Tibial nerve (tissue), 4 donors: ENCODE measurements at regions not wholly inside any gene's neighbourhood (a gene's known extent, or its start where the extent isn't known, plus 50 kb on each side); places are given as distances from the start of the nearest gene placed in this dataset.

ENCODE experiments used
- DNase-seq, 2 donors: peaks; one replicate each; pipeline ENCODE4 v3.0.0-alpha.2; 2019; ENCODE audit warnings: low spot score in 2 of 2
- H3K27ac ChIP-seq, 4 donors: fragments of 200-600 bp; sonication (generic) in 3 of 4; one replicate each; pipeline ENCODE4 v1.5.1; 2017 to 2019; ENCODE audit warnings: mild to moderate bottlenecking in 1 of 4
- H3K27me3 ChIP-seq, 2 donors: fragments of 200-600 bp; sonication (generic) in 1 of 2; one replicate each; pipeline versions ENCODE4 v1.5.1 to v1.6.0; 2017 to 2019
- H3K36me3 ChIP-seq, 3 donors: fragments of 200-600 bp; sonication (generic); one replicate each; pipeline ENCODE4 v1.5.1; 2018 to 2019
- H3K4me1 ChIP-seq, 4 donors: fragments of 200-600 bp; sonication (generic) in 3 of 4; one replicate each; pipeline ENCODE4 v1.5.1; 2017 to 2019
- H3K4me3 ChIP-seq, 4 donors: fragments of 200-600 bp; sonication (generic) in 3 of 4; one replicate each; pipeline ENCODE4 v1.5.1; 2017 to 2019; ENCODE audit warnings: mild to moderate bottlenecking in 1 of 4, moderate library complexity in 1 of 4
- H3K9me3 ChIP-seq, 4 donors: fragments of 200-600 bp; sonication (generic) in 3 of 4; one replicate each; pipeline ENCODE4 v1.5.1; 2017 to 2019
- EP300 ChIP-seq, 2 donors: sonication (generic); formaldehyde crosslinking; IDR thresholded peaks; one replicate each; pipeline ENCODE4 v1.6.1; 2017; ENCODE audit warnings: antibody characterized with exemption in 2 of 2, mild to moderate bottlenecking in 1 of 2
- POLR2A ChIP-seq, 2 donors: fragments of 450-650 bp; IDR thresholded peaks; one replicate each; pipeline ENCODE4 v1.6.1; 2017; ENCODE audit warnings: antibody characterized with exemption in 2 of 2, mild to moderate bottlenecking in 2 of 2, moderate library complexity in 2 of 2
- WGBS, 2 donors: methylation state at CpG; one replicate each; pipeline ENCODE4 v1.1.5; 2018; 5-methylcytosine and 5-hydroxymethylcytosine counted together
- TF ChIP-seq, protein P1 (sequence below), 5 experiments: fragments of 200-600 bp in 3 of 5; fragments of 450-650 bp in 2 of 5; sonication (generic) in 3 of 5; IDR thresholded peaks; one replicate each; pipeline ENCODE4 v1.5.1; 2016 to 2019; ENCODE audit warnings: antibody characterized with exemption in 5 of 5, mild to moderate bottlenecking in 3 of 5, moderate library complexity in 2 of 5

DNA sequence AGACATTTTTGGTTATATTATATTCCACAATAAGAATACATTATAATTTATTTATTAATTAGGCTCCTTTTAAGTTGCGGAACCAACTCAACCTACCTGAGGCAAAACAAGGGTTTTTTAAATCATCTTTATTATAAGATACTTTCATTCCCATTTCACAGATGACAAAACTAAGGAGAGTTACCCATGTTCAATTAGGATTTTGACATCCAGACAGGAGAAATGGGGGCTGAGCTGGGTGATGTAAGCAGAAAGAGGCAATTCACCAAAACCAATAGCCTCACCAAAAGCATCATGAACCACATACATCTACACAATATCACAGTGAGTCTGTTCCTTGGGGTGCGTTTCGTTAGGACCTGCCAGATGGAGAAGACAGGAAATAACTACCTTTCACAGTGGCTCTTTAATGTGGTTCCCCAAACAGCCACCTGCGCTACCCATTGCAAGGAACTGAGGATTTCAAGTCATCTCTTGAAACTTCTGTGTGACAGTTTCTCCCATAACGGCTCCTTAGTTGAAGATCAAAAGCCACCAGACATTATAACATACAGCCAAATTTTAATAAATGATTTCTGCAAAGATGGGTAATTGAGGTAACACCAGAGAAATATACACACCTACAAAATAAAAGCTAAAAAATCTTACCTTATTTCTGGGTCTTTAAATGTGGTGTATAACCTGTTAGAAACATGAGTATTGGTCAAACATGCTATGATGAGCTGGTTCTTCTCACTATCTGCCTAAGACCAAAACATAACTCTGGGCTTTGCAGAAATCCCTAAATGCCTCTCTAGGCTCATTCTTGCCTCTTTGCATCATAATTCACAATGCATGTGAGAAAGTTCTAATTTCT is 190.6 kb upstream of the LEF1 start:
- no peak overlapping the region for H3K27ac ChIP-seq
- no peaks in the 10 kb centered on the region for H3K36me3 ChIP-seq
- H3K4me1 ChIP-seq: peaks cover 0 to 13% (median 4%) of the 10 kb centered on the region in 4 donors
- TF ChIP-seq POLR2A (IDR thresholded peaks at IDR 0.05) (no peak), EP300 (IDR thresholded peaks at IDR 0.05) (no peak)
- TF ChIP-seq, protein P1, sequence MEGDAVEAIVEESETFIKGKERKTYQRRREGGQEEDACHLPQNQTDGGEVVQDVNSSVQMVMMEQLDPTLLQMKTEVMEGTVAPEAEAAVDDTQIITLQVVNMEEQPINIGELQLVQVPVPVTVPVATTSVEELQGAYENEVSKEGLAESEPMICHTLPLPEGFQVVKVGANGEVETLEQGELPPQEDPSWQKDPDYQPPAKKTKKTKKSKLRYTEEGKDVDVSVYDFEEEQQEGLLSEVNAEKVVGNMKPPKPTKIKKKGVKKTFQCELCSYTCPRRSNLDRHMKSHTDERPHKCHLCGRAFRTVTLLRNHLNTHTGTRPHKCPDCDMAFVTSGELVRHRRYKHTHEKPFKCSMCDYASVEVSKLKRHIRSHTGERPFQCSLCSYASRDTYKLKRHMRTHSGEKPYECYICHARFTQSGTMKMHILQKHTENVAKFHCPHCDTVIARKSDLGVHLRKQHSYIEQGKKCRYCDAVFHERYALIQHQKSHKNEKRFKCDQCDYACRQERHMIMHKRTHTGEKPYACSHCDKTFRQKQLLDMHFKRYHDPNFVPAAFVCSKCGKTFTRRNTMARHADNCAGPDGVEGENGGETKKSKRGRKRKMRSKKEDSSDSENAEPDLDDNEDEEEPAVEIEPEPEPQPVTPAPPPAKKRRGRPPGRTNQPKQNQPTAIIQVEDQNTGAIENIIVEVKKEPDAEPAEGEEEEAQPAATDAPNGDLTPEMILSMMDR (IDR thresholded peaks at IDR 0.05): no peak
- WGBS, 2 donors: 91 to 92% methylated on average over 5 of the region's 5 CpGs
- H3K27me3 ChIP-seq: no peaks in the 10 kb centered on the region
- no peak overlapping the region for H3K4me3 ChIP-seq
- H3K9me3 ChIP-seq: no peaks in the 10 kb centered on the region
- DNase-seq: no peak

GRCh38 chr4:108355902-108356535 is 187.3 kb upstream of the LEF1 start:
- no peaks in the 10 kb centered on the region for H3K9me3 ChIP-seq
- 88 to 91% methylated on average over 7 of the region's 7 CpGs for WGBS, 2 donors
- H3K36me3 ChIP-seq: no peaks in the 10 kb centered on the region
- no peak overlapping the region for H3K4me3 ChIP-seq
- DNase-seq: no peak
- peaks cover 0 to 29% (median 7%) of the 10 kb centered on the region in 4 donors for H3K4me1 ChIP-seq
- H3K27me3 ChIP-seq: no peaks in the 10 kb centered on the region
- TF ChIP-seq POLR2A (IDR thresholded peaks at IDR 0.05) (no peak), EP300 (IDR thresholded peaks at IDR 0.05) (no peak)
- TF ChIP-seq, protein P1 (IDR thresholded peaks at IDR 0.05): no peak
- no peak overlapping the region for H3K27ac ChIP-seq

GRCh38 chr4:108355186-108355901 is 186.6 kb upstream of the LEF1 start:
- no peaks in the 10 kb centered on the region for H3K9me3 ChIP-seq
- H3K4me3 ChIP-seq: no peak overlapping the region
- peaks cover 0 to 23% (median 5%) of the 10 kb centered on the region in 4 donors for H3K4me1 ChIP-seq
- no peak overlapping the region for H3K27ac ChIP-seq
- DNase-seq: no peak
- 68 to 82% methylated on average over 4 of the region's 4 CpGs for WGBS, 2 donors
- H3K27me3 ChIP-seq: no peaks in the 10 kb centered on the region
- H3K36me3 ChIP-seq: no peaks in the 10 kb centered on the region
- no peak for TF ChIP-seq EP300 (IDR thresholded peaks at IDR 0.05)
- TF ChIP-seq, protein P1 (IDR thresholded peaks at IDR 0.05): no peak

- TF ChIP-seq POLR2A (IDR thresholded peaks at IDR 0.05) (no peak), EP300 (IDR thresholded peaks at IDR 0.05) (no peak)
- TF ChIP-seq, protein P1 (IDR thresholded peaks at IDR 0.05): no peak
- Histone ChIP-seq H3K36me3 (no peaks in the 10 kb centered on the region), H3K4me1 (peaks cover 0 to 23% (median 5%) of the 10 kb centered on the region in 4 donors), H3K27me3 (no peaks in the 10 kb centered on the region), H3K4me3 (no peak overlapping the region), H3K9me3 (no peaks in the 10 kb centered on the region), H3K27ac (no peak overlapping the region)
- 24 to 25% methylated on average over 6 of the region's 6 CpGs for WGBS, 2 donors
- no peak for DNase-seq
These were observed 184.1 kb upstream of the LEF1 start for GRCh38 chr4:108352664-108353308.
